B cell (primary cell): ENCODE measurements at regions not wholly inside any gene's neighbourhood (a gene's known extent, or its start where the extent isn't known, plus 50 kb on each side); places are given as distances from the start of the nearest gene placed in this dataset.

Experiments used
- ATAC-seq: fragments of 200-7000 bp; cut with Tn5 transposase; one replicate; pipeline ENCODE4 v1.10.0; 2021; ENCODE audit warnings: low read depth, mild to moderate bottlenecking, moderate number of reproducible peaks, moderate library complexity
- CTCF ChIA-PET: fragments of 350-600 bp; sonication (Branson Sonifier 250); formaldehyde crosslinking; loops from one replicate; lab custom pipeline; 2021; ENCODE audit warnings: antibody characterized with exemption, inconsistent platforms; lab: Charles Lee
- POLR2A ChIA-PET: fragments of 350-600 bp; sonication (Branson Sonifier 250); formaldehyde crosslinking; loops from one replicate; lab custom pipeline; 2021; ENCODE audit warnings: antibody characterized with exemption; lab: Charles Lee
- DNase-seq: peaks from one replicate; pipeline ENCODE4 v3.0.0; 2013
- H2AFZ ChIP-seq: 2 replicates; pipeline ENCODE4 v1.6.1; 2012; ENCODE audit warnings: mild to moderate bottlenecking, low read depth, low read length; ENCODE audit not compliant: insufficient read depth, poor library complexity, severe bottlenecking
- H3K27ac ChIP-seq, 2 donors: 1 replicate in 1 of 2; 2 replicates in 1 of 2; pipeline ENCODE4 v1.5.1; 2012 to 2013; ENCODE audit warnings: low read length in 2 of 2, mild to moderate bottlenecking in 2 of 2, moderate library complexity in 1 of 2
- H3K27me3 ChIP-seq, 4 experiments: fragments of 200-600 bp in 1 of 4; sonication (generic) in 1 of 4; replicated peaks in 1 of 4; 1 replicate in 2 of 4; 2 replicates in 2 of 4; pipeline versions ENCODE4 v1.6.1 to v1.7.0; 2013 to 2016; ENCODE audit warnings: low read length in 3 of 4, mild to moderate bottlenecking in 2 of 4, mixed read lengths in 1 of 4, moderate library complexity in 1 of 4; ENCODE audit not compliant: insufficient read depth in 4 of 4, control insufficient read depth in 3 of 4; ENCODE audit errors: control extremely low read depth in 1 of 4
- H3K36me3 ChIP-seq, 2 experiments: replicated peaks in 1 of 2; 1 replicate in 1 of 2; 2 replicates in 1 of 2; pipeline versions ENCODE4 v1.6.1 to v1.7.1; 2013; ENCODE audit warnings: low read length in 1 of 2; ENCODE audit not compliant: insufficient read depth in 2 of 2, control insufficient read depth in 1 of 2; ENCODE audit errors: control extremely low read depth in 1 of 2, extremely low read depth in 1 of 2
- H3K4me1 ChIP-seq, 2 donors: fragments of 200-600 bp in 1 of 2; sonication (generic) in 1 of 2; 1 replicate in 1 of 2; 2 replicates in 1 of 2; pipeline versions ENCODE4 v1.5.1 to v1.6.1; 2013 to 2017; ENCODE audit warnings: low read length in 2 of 2; ENCODE audit not compliant: control insufficient read depth in 2 of 2, insufficient read depth in 2 of 2
- H3K4me2 ChIP-seq: replicated peaks from 2 replicates; pipeline ENCODE3; 2012; ENCODE audit warnings: mild to moderate bottlenecking, low read depth, low read length; ENCODE audit not compliant: poor library complexity, severe bottlenecking
- H3K4me3 ChIP-seq, 5 experiments: fragments of 200-600 bp in 1 of 5; sonication (generic) in 1 of 5; 1 replicate in 3 of 5; 2 replicates in 2 of 5; pipeline versions ENCODE4 v1.5.1 to v1.7.0; 2011 to 2016; ENCODE audit warnings: low read length in 4 of 5, mild to moderate bottlenecking in 4 of 5, low read depth in 2 of 5, control low read depth in 1 of 5, moderate library complexity in 1 of 5; ENCODE audit not compliant: insufficient read depth in 1 of 5; ENCODE audit errors: control extremely low read depth in 1 of 5, extremely low read depth in 1 of 5
- H3K79me2 ChIP-seq: fragments of 200-600 bp; sonication (generic); one replicate; pipeline ENCODE4 v1.6.0; 2016; ENCODE audit warnings: low read length; ENCODE audit not compliant: control insufficient read depth, insufficient read depth
- H3K9ac ChIP-seq: fragments of 200-600 bp; sonication (generic); 2 replicates; pipeline ENCODE4 v1.6.1; 2017; ENCODE audit warnings: mild to moderate bottlenecking, low read length, moderate library complexity
- H3K9me3 ChIP-seq, 3 donors: one replicate each; pipeline versions ENCODE4 v1.6.1 to v1.7.1; 2013; ENCODE audit warnings: low read length in 2 of 3; ENCODE audit not compliant: control insufficient read depth in 2 of 3, insufficient read depth in 1 of 3; ENCODE audit errors: control extremely low read depth in 1 of 3
- H4K20me1 ChIP-seq: 2 replicates; pipeline ENCODE4 v1.6.0; 2012; ENCODE audit warnings: mild to moderate bottlenecking, low read length; ENCODE audit not compliant: insufficient read depth, control insufficient read depth, poor library complexity, severe bottlenecking
- H3K27ac Mint-ChIP-seq: one replicate; pipeline ENCODE4 v1.8.0; 2021; ENCODE audit warnings: mixed read lengths
- H3K27me3 Mint-ChIP-seq: one replicate; pipeline ENCODE4 v1.8.0; 2021; ENCODE audit warnings: mixed read lengths
- H3K4me1 Mint-ChIP-seq: one replicate; pipeline ENCODE4 v1.8.0; 2021; ENCODE audit warnings: mixed read lengths
- H3K4me3 Mint-ChIP-seq: one replicate; pipeline ENCODE4 v1.8.0; 2021; ENCODE audit warnings: mixed read lengths
- H3K9me3 Mint-ChIP-seq: one replicate; pipeline ENCODE4 v1.8.0; 2022; ENCODE audit warnings: mixed read lengths; ENCODE audit not compliant: insufficient read depth
- CTCF ChIP-seq: fragments of 200-600 bp; IDR thresholded peaks from one replicate; pipeline ENCODE4 v1.8.0; 2022; ENCODE audit warnings: antibody characterized with exemption, mild to moderate bottlenecking
- EZH2 ChIP-seq: IDR thresholded peaks from 2 replicates; pipeline ENCODE4 v1.6.1; 2012; ENCODE audit warnings: borderline replicate concordance, low read depth, mild to moderate bottlenecking, moderate library complexity, low read length; ENCODE audit not compliant: insufficient read depth, poor library complexity, severe bottlenecking
- WGBS: methylation state at CpG from one replicate; pipeline ENCODE4 v1.1.5; 2013; ENCODE audit warnings: missing lambda C conversion rate; ENCODE audit not compliant: insufficient coverage; 5-methylcytosine and 5-hydroxymethylcytosine counted together
- intact Hi-C: fragments of 100-400 bp; cut with micrococcal nuclease; formaldehyde crosslinking; loops from one replicate; pipeline ENCODE4 v1.10.0; 2022

GRCh38 chr10:60573336-60573735, 183.7 kb upstream of the ANK3 start:
- Mint-ChIP-seq H3K27me3 (peaks cover 26% of the 10 kb centered on the region), H3K4me3 (no peak overlapping the region), H3K27ac (no peak overlapping the region), H3K4me1 (peaks cover 27% of the 10 kb centered on the region), H3K9me3 (no peaks in the 10 kb centered on the region)
- ChIA-PET CTCF (no interaction called here), POLR2A (no interaction called here)
- Histone ChIP-seq H3K27ac (no peak overlapping the region), H3K4me1 (peaks cover 7 to 14% of the 10 kb centered on the region in 2 donors), H3K4me3 (no peak overlapping the region), H3K79me2 (no peaks in the 10 kb centered on the region), H3K9me3 (no peaks in the 10 kb centered on the region), H3K36me3 (no peaks in the 10 kb centered on the region), H4K20me1 (no peaks in the 10 kb centered on the region), H3K27me3 (peaks cover 0 to 5% (median 2%) of the 10 kb centered on the region in 4 experiments), H3K4me2 (no peak overlapping the region), H2AFZ (no peak overlapping the region), H3K9ac (no peak overlapping the region)
- no peak for DNase-seq
- intact Hi-C loops: no loop called here
- TF ChIP-seq CTCF: no peak
- TF ChIP-seq EZH2: no peak
- ATAC-seq: no peak
- WGBS: no CpG with 5 or more reads among the region's 1 CpG

- Histone ChIP-seq H3K9me3 (no peaks in the 10 kb centered on the region), H3K79me2 (no peaks in the 10 kb centered on the region), H3K4me1 (peaks cover 7 to 14% of the 10 kb centered on the region in 2 donors), H3K27ac (no peak overlapping the region), H3K4me2 (peak overlapping the region; percentile 62), H2AFZ (peak overlapping the region; percentile 58), H3K36me3 (no peaks in the 10 kb centered on the region), H4K20me1 (no peaks in the 10 kb centered on the region), H3K27me3 (peaks cover 0 to 5% (median 2%) of the 10 kb centered on the region in 4 experiments), H3K4me3 (peak overlapping the region in 3 of 5 experiments; percentile 13 to 48 (median 20)), H3K9ac (peak overlapping the region; percentile 37)
- ChIA-PET POLR2A (no interaction called here), CTCF (no interaction called here)
- no peak overlapping the region for H3K27ac Mint-ChIP-seq
- TF ChIP-seq CTCF: no peak
- DNase-seq: peak; percentile 10
- peaks cover 27% of the 10 kb centered on the region for H3K4me1 Mint-ChIP-seq
- WGBS: 1% methylated on average over 7 of the region's 12 CpGs
- H3K27me3 Mint-ChIP-seq: peaks cover 28% of the 10 kb centered on the region
- no peaks in the 10 kb centered on the region for H3K9me3 Mint-ChIP-seq
- no peak for ATAC-seq
- peak overlapping the region; percentile 61 for H3K4me3 Mint-ChIP-seq
- intact Hi-C loops: no loop called here
These were observed 183.0 kb upstream of the ANK3 start for GRCh38 chr10:60572511-60573194.
